ENCODE measurements at regions not wholly inside any gene's neighbourhood (a gene's known extent, or its start where the extent isn't known, plus 50 kb on each side); places are given as distances from the start of the nearest gene placed in this dataset.
"Not testable (repeated sequence)": the region's sequence is repeated elsewhere in the genome, so short reads cannot be mapped to it uniquely, and the experiment has no call there.

DNA sequence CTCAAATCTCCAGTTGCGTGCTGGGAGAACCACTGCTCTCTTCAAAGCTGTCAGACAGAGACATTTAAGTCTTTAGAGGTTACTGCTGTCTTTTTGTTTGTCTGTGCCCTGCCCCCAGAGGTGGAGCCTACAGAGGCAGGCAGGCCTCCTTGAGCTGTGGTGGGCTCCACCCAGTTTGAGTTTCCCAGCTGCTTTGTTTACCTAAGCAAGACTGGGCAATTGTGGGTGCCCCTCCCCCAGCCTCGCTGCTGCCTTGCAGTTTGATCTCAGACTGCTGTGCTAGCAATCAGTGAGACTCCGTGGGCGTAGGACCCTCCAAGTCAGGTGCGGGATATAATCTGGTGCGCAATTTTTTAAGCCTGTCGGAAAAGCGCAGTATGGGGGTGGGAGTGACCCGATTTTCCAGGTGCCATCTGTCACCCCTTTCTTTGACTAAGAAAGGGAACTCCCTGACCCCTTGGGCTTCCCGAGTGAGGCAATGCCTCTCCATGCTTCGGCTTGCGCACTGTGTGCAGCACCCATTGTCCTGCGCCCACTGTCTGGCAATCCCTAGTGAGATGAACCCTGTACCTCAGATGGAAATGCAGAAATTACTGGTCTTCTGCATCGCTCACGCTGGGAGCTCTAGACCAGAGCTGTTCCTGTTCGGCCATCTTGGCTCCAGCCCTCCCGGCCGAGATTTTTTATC lies 414.8 kb upstream of the SYNCRIP start:
- H3K27ac Mint-ChIP-seq; H3K27me3 Mint-ChIP-seq; H3K4me1 ChIP-seq (ENCODE audit: control insufficient read depth in 2 of 2, insufficient read depth in 2 of 2, low read length in 2 of 2); H3K4me1 Mint-ChIP-seq; H2AFZ ChIP-seq (ENCODE audit: insufficient read depth, low read depth, low read length, poor library complexity, severe bottlenecking); H3K4me3 ChIP-seq (ENCODE audit: control extremely low read depth in 1 of 5, extremely low read depth in 1 of 5, insufficient read depth in 1 of 5, low read depth in 2 of 5, low read length in 4 of 5); DNase-seq; CTCF ChIA-PET; H3K9ac ChIP-seq (ENCODE audit: low read length); intact Hi-C loops (cut with micrococcal nuclease); H3K9me3 Mint-ChIP-seq (ENCODE audit: insufficient read depth); H3K79me2 ChIP-seq (ENCODE audit: control insufficient read depth, insufficient read depth, low read length); H4K20me1 ChIP-seq (ENCODE audit: control insufficient read depth, insufficient read depth, low read length, poor library complexity, severe bottlenecking); H3K36me3 ChIP-seq (replicated peaks in 1 of 2; ENCODE audit: control extremely low read depth in 1 of 2, control insufficient read depth in 1 of 2, extremely low read depth in 1 of 2, insufficient read depth in 2 of 2, low read length in 1 of 2); H3K4me2 ChIP-seq (replicated peaks; ENCODE audit: low read depth, low read length, poor library complexity, severe bottlenecking); ATAC-seq (ENCODE audit: low read depth); H3K27me3 ChIP-seq (replicated peaks in 1 of 4; ENCODE audit: control extremely low read depth in 1 of 4, control insufficient read depth in 3 of 4, insufficient read depth in 4 of 4, low read length in 3 of 4); H3K9me3 ChIP-seq (ENCODE audit: control extremely low read depth in 1 of 3, control insufficient read depth in 2 of 3, insufficient read depth in 1 of 3, low read length in 2 of 3); POLR2A ChIA-PET; H3K4me3 Mint-ChIP-seq; H3K27ac ChIP-seq (ENCODE audit: low read length in 2 of 2): not testable (repeated sequence)
- WGBS (ENCODE audit: insufficient coverage) = 88% methylated on average over 17 of the region's 18 CpGs

DNA sequence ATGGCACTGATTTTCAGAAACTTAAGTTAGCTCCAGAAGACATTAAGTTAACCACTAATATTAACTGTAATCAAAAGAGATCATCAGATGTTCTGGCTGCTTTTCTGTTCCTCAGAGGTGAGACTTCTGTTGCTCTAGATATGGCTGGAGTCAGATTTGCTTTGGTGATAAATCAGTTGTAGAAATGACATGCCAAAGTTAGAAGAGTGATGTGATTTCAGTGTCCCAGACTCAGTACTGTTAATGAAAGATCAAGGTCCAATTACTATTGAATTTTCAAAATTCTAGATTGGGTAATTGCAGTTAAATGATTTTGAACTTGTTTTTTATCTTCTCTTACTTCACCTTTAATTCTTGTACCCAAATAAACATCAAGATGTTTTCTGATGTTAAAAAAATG lies 402.4 kb upstream of the SYNCRIP start:
- ChIA-PET POLR2A (no interaction called here), CTCF (no interaction called here)
- H3K4me1 ChIP-seq (ENCODE audit: control insufficient read depth in 2 of 2, insufficient read depth in 2 of 2, low read length in 2 of 2) = no peaks in the 10 kb centered on the region
- no peak overlapping the region for H3K4me3 ChIP-seq (ENCODE audit: control extremely low read depth in 1 of 5, extremely low read depth in 1 of 5, insufficient read depth in 1 of 5, low read depth in 2 of 5, low read length in 4 of 5)
- H3K79me2 ChIP-seq (ENCODE audit: control insufficient read depth, insufficient read depth, low read length) = no peaks in the 10 kb centered on the region
- no peaks in the 10 kb centered on the region for H3K36me3 ChIP-seq (replicated peaks in 1 of 2; ENCODE audit: control extremely low read depth in 1 of 2, control insufficient read depth in 1 of 2, extremely low read depth in 1 of 2, insufficient read depth in 2 of 2, low read length in 1 of 2)
- no peak overlapping the region for H3K4me2 ChIP-seq (replicated peaks; ENCODE audit: low read depth, low read length, poor library complexity, severe bottlenecking)
- no peak overlapping the region for H3K9ac ChIP-seq (ENCODE audit: low read length)
- Mint-ChIP-seq H3K4me3 (no peak overlapping the region), H3K4me1 (no peaks in the 10 kb centered on the region), H3K9me3 (ENCODE audit: insufficient read depth) (peaks cover 6% of the 10 kb centered on the region), H3K27ac (no peak overlapping the region), H3K27me3 (no peaks in the 10 kb centered on the region)
- H3K9me3 ChIP-seq (ENCODE audit: control extremely low read depth in 1 of 3, control insufficient read depth in 2 of 3, insufficient read depth in 1 of 3, low read length in 2 of 3) = no peaks in the 10 kb centered on the region
- no peak overlapping the region for H2AFZ ChIP-seq (ENCODE audit: insufficient read depth, low read depth, low read length, poor library complexity, severe bottlenecking)
- no peaks in the 10 kb centered on the region for H4K20me1 ChIP-seq (ENCODE audit: control insufficient read depth, insufficient read depth, low read length, poor library complexity, severe bottlenecking)
- ATAC-seq (ENCODE audit: low read depth) (no peak), DNase-seq (no peak)
- no peaks in the 10 kb centered on the region for H3K27me3 ChIP-seq (replicated peaks in 1 of 4; ENCODE audit: control extremely low read depth in 1 of 4, control insufficient read depth in 3 of 4, insufficient read depth in 4 of 4, low read length in 3 of 4)
- H3K27ac ChIP-seq (ENCODE audit: low read length in 2 of 2) = no peak overlapping the region
- no peak for TF ChIP-seq EZH2 (IDR thresholded peaks at IDR 0.05; ENCODE audit: borderline replicate concordance, insufficient read depth, low read depth, low read length, poor library complexity, severe bottlenecking)
- TF ChIP-seq, protein P1, sequence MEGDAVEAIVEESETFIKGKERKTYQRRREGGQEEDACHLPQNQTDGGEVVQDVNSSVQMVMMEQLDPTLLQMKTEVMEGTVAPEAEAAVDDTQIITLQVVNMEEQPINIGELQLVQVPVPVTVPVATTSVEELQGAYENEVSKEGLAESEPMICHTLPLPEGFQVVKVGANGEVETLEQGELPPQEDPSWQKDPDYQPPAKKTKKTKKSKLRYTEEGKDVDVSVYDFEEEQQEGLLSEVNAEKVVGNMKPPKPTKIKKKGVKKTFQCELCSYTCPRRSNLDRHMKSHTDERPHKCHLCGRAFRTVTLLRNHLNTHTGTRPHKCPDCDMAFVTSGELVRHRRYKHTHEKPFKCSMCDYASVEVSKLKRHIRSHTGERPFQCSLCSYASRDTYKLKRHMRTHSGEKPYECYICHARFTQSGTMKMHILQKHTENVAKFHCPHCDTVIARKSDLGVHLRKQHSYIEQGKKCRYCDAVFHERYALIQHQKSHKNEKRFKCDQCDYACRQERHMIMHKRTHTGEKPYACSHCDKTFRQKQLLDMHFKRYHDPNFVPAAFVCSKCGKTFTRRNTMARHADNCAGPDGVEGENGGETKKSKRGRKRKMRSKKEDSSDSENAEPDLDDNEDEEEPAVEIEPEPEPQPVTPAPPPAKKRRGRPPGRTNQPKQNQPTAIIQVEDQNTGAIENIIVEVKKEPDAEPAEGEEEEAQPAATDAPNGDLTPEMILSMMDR (IDR thresholded peaks at IDR 0.05) = no peak
- intact Hi-C loops (cut with micrococcal nuclease) = no loop called here
